ENCODE measurements at regions not wholly inside any gene's neighbourhood (a gene's known extent, or its start where the extent isn't known, plus 50 kb on each side); places are given as distances from the start of the nearest gene placed in this dataset.

- no peak overlapping the region for H3K4me2 ChIP-seq (ENCODE audit: low read length)
Measured at GRCh38 chr15:95903352-95903751, 427.1 kb upstream of the NR2F2 start.

GRCh38 chr15:95910643-95911212, 419.8 kb upstream of the NR2F2 start:
- no peak for TF ChIP-seq EZH2phosphoT487 (IDR thresholded peaks at IDR 0.05; ENCODE audit: low read depth)
- TF ChIP-seq CTCF (IDR thresholded peaks at IDR 0.05; ENCODE audit: low read depth, low read length) = no peak
- H3K4me2 ChIP-seq (ENCODE audit: low read length) = no peak overlapping the region
- H3K4me3 ChIP-seq (ENCODE audit: low read length) = no peak overlapping the region
- H3K9me3 ChIP-seq (ENCODE audit: insufficient read depth, low read length) = no peaks in the 10 kb centered on the region
- H3K27me3 ChIP-seq (ENCODE audit: low read depth, low read length) = 0 out of 2 replicates have a peak, but pooled peaks cover 3% of the 10 kb centered on the region
- H3K4me1 ChIP-seq (ENCODE audit: low read length) = no peaks in the 10 kb centered on the region
- no peaks in the 10 kb centered on the region for H3K79me2 ChIP-seq (ENCODE audit: low read length)
- no peaks in the 10 kb centered on the region for H4K20me1 ChIP-seq (ENCODE audit: insufficient read depth, low read length)
- no peaks in the 10 kb centered on the region for H3K36me3 ChIP-seq (replicated peaks; ENCODE audit: low read depth, low read length)
- no peak overlapping the region for H3K9ac ChIP-seq (ENCODE audit: low read length)
- no peak overlapping the region for H2AFZ ChIP-seq (ENCODE audit: low read depth, low read length)
- H3K27ac ChIP-seq (ENCODE audit: low read length) = no peak overlapping the region

More at GRCh38 chr15:95903352-95903751, 427.1 kb upstream of the NR2F2 start:
- no peak overlapping the region for H3K4me3 ChIP-seq (ENCODE audit: low read length)
- H3K36me3 ChIP-seq (replicated peaks; ENCODE audit: low read depth, low read length) = no peaks in the 10 kb centered on the region
- no peak for TF ChIP-seq EZH2phosphoT487 (IDR thresholded peaks at IDR 0.05; ENCODE audit: low read depth)
- TF ChIP-seq CTCF (IDR thresholded peaks at IDR 0.05; ENCODE audit: low read depth, low read length) = no peak
- no peak overlapping the region for H3K27ac ChIP-seq (ENCODE audit: low read length)
- no peaks in the 10 kb centered on the region for H3K79me2 ChIP-seq (ENCODE audit: low read length)
- 0 out of 2 replicates have a peak, but pooled peaks cover 5% of the 10 kb centered on the region for H3K27me3 ChIP-seq (ENCODE audit: low read depth, low read length)
- no peak overlapping the region for H3K9ac ChIP-seq (ENCODE audit: low read length)
- no peak overlapping the region for H2AFZ ChIP-seq (ENCODE audit: low read depth, low read length)
- H3K9me3 ChIP-seq (ENCODE audit: insufficient read depth, low read length) = no peaks in the 10 kb centered on the region
- H3K4me1 ChIP-seq (ENCODE audit: low read length) = no peaks in the 10 kb centered on the region
- H4K20me1 ChIP-seq (ENCODE audit: insufficient read depth, low read length) = no peaks in the 10 kb centered on the region

GRCh38 chr15:95911570-95912279, 418.8 kb upstream of the NR2F2 start:
- Histone ChIP-seq H3K27me3 (ENCODE audit: low read depth, low read length) (0 out of 2 replicates have a peak, but pooled peaks cover 8% of the 10 kb centered on the region), H3K9ac (ENCODE audit: low read length) (no peak overlapping the region), H3K4me2 (ENCODE audit: low read length) (no peak overlapping the region), H3K36me3 (replicated peaks; ENCODE audit: low read depth, low read length) (no peaks in the 10 kb centered on the region), H4K20me1 (ENCODE audit: insufficient read depth, low read length) (no peaks in the 10 kb centered on the region), H2AFZ (ENCODE audit: low read depth, low read length) (no peak overlapping the region), H3K9me3 (ENCODE audit: insufficient read depth, low read length) (no peaks in the 10 kb centered on the region), H3K27ac (ENCODE audit: low read length) (no peak overlapping the region), H3K79me2 (ENCODE audit: low read length) (no peaks in the 10 kb centered on the region), H3K4me3 (ENCODE audit: low read length) (no peak overlapping the region), H3K4me1 (ENCODE audit: low read length) (no peaks in the 10 kb centered on the region)
- TF ChIP-seq EZH2phosphoT487 (IDR thresholded peaks at IDR 0.05; ENCODE audit: low read depth) (no peak), CTCF (IDR thresholded peaks at IDR 0.05; ENCODE audit: low read depth, low read length) (no peak)

GRCh38 chr15:95912280-95912625, 418.2 kb upstream of the NR2F2 start:
- TF ChIP-seq EZH2phosphoT487 (IDR thresholded peaks at IDR 0.05; ENCODE audit: low read depth) = no peak
- no peak for TF ChIP-seq CTCF (IDR thresholded peaks at IDR 0.05; ENCODE audit: low read depth, low read length)
- no peak overlapping the region for H3K9ac ChIP-seq (ENCODE audit: low read length)
- no peaks in the 10 kb centered on the region for H4K20me1 ChIP-seq (ENCODE audit: insufficient read depth, low read length)
- no peak overlapping the region for H3K4me3 ChIP-seq (ENCODE audit: low read length)
- H3K36me3 ChIP-seq (replicated peaks; ENCODE audit: low read depth, low read length) = no peaks in the 10 kb centered on the region
- H3K4me1 ChIP-seq (ENCODE audit: low read length) = no peaks in the 10 kb centered on the region
- H3K79me2 ChIP-seq (ENCODE audit: low read length) = no peaks in the 10 kb centered on the region
- H3K27me3 ChIP-seq (ENCODE audit: low read depth, low read length) = 0 out of 2 replicates have a peak, but pooled peaks cover 10% of the 10 kb centered on the region
- H2AFZ ChIP-seq (ENCODE audit: low read depth, low read length) = no peak overlapping the region
- no peak overlapping the region for H3K27ac ChIP-seq (ENCODE audit: low read length)
- no peak overlapping the region for H3K4me2 ChIP-seq (ENCODE audit: low read length)
- no peaks in the 10 kb centered on the region for H3K9me3 ChIP-seq (ENCODE audit: insufficient read depth, low read length)

All from OCI-LY3 (cell line).